KMS-11 (cell line): ENCODE measurements at regions not wholly inside any gene's neighbourhood (a gene's known extent, or its start where the extent isn't known, plus 50 kb on each side); places are given as distances from the start of the nearest gene placed in this dataset.
"Not testable (repeated sequence)": the region's sequence is repeated elsewhere in the genome, so short reads cannot be mapped to it uniquely, and the experiment has no call there.

Experiments
- H2AFZ ChIP-seq: fragments of 200-600 bp; sonication (generic); 2 replicates; pipeline ENCODE4 v1.6.1; 2016; ENCODE audit warnings: antibody characterized with exemption, mixed run types, low read depth
- H3K27ac ChIP-seq: fragments of 200-600 bp; sonication (generic); 2 replicates; pipeline ENCODE4 v1.6.1; 2016; ENCODE audit warnings: mild to moderate bottlenecking, mixed run types
- H3K27me3 ChIP-seq: fragments of 200-600 bp; sonication (generic); 2 replicates; pipeline ENCODE4 v1.6.1; 2017; ENCODE audit warnings: mild to moderate bottlenecking, low read depth, mixed run types, moderate library complexity; ENCODE audit not compliant: insufficient read depth
- H3K36me3 ChIP-seq: fragments of 200-600 bp; sonication (generic); 2 replicates; pipeline ENCODE4 v1.6.1; 2017; ENCODE audit warnings: mild to moderate bottlenecking, mixed run types; ENCODE audit not compliant: insufficient read depth
- H3K4me1 ChIP-seq: fragments of 200-600 bp; sonication (generic); 2 replicates; pipeline ENCODE4 v1.6.1; 2016; ENCODE audit warnings: mild to moderate bottlenecking, low read depth, mixed run types; ENCODE audit not compliant: poor library complexity, severe bottlenecking
- H3K4me2 ChIP-seq: fragments of 200-600 bp; sonication (generic); 2 replicates; pipeline ENCODE4 v1.7.0; 2016; ENCODE audit warnings: mild to moderate bottlenecking, mixed run types
- H3K4me3 ChIP-seq: fragments of 200-600 bp; sonication (generic); IDR thresholded peaks from 2 replicates; pipeline ENCODE4 v1.6.1; 2017; ENCODE audit warnings: low read depth, low read length, mixed read lengths; ENCODE audit not compliant: insufficient read depth
- H3K79me2 ChIP-seq: fragments of 200-600 bp; sonication (generic); 2 replicates; pipeline ENCODE4 v1.6.1; 2016; ENCODE audit warnings: low read depth, mixed run types; ENCODE audit not compliant: insufficient read depth
- H3K9ac ChIP-seq: fragments of 200-600 bp; sonication (generic); 2 replicates; pipeline ENCODE4 v1.6.1; 2016; ENCODE audit warnings: mild to moderate bottlenecking, mixed run types
- H4K20me1 ChIP-seq: fragments of 200-600 bp; sonication (generic); 2 replicates; pipeline ENCODE4 v1.6.1; 2016; ENCODE audit warnings: mild to moderate bottlenecking, mixed run types; ENCODE audit not compliant: insufficient read depth
- TF ChIP-seq, protein P1 (sequence below): fragments of 200-600 bp; sonication (generic); conservative IDR thresholded peaks from 2 replicates; pipeline ENCODE4 v1.6.1; 2017; ENCODE audit warnings: low read depth, mild to moderate bottlenecking, antibody characterized with exemption, low read length, moderate library complexity, mixed read lengths

DNA sequence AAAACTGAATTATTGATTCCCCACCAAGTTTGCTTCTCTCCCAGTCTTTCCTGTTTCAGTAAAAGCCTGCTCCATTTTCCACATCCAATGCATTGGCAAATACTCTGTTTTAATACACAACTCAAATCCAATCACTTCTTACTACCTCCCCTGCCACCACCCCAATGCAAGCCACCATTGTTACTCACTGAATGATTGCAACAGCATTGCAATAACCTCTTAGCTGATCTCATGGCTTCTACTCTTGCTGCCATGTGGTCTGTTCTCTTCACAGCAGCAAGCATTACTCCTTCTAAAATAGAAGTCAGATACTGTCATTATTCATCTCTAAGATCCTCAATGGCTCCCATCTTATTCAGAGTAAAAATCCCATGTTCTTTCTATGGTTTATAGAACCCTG, 123.4 kb downstream of the ATP6V1G3 start:
- TF ChIP-seq, protein P1, sequence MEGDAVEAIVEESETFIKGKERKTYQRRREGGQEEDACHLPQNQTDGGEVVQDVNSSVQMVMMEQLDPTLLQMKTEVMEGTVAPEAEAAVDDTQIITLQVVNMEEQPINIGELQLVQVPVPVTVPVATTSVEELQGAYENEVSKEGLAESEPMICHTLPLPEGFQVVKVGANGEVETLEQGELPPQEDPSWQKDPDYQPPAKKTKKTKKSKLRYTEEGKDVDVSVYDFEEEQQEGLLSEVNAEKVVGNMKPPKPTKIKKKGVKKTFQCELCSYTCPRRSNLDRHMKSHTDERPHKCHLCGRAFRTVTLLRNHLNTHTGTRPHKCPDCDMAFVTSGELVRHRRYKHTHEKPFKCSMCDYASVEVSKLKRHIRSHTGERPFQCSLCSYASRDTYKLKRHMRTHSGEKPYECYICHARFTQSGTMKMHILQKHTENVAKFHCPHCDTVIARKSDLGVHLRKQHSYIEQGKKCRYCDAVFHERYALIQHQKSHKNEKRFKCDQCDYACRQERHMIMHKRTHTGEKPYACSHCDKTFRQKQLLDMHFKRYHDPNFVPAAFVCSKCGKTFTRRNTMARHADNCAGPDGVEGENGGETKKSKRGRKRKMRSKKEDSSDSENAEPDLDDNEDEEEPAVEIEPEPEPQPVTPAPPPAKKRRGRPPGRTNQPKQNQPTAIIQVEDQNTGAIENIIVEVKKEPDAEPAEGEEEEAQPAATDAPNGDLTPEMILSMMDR = no peak
- Histone ChIP-seq H3K4me3 (no peak overlapping the region), H3K4me1 (no peaks in the 10 kb centered on the region), H2AFZ (no peak overlapping the region), H4K20me1 (no peaks in the 10 kb centered on the region), H3K27ac (no peak overlapping the region), H3K27me3 (no peaks in the 10 kb centered on the region), H3K4me2 (no peak overlapping the region), H3K36me3 (no peaks in the 10 kb centered on the region), H3K9ac (no peak overlapping the region), H3K79me2 (no peaks in the 10 kb centered on the region)

DNA sequence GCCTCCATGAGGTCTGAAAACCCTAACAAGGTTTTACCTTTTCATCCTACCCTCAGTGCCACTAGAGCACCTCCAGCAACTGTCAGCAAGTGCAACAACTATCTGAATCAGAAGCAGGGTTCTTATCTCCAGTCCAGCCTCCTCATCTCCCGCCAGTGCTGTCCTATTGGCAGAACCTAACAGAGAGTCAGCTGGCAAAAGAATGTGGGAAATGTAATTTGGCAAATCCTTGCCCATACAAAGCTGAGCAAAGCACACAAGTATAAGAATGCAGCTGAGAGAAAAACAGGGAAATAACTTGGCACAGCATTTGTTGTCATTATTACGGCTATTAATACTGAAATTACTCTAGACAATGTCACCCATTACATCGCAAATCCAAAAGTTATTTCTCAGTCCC, 124.2 kb downstream of the ATP6V1G3 start:
- H3K4me3 ChIP-seq = no peak overlapping the region
- no peaks in the 10 kb centered on the region for H4K20me1 ChIP-seq
- H3K36me3 ChIP-seq = no peaks in the 10 kb centered on the region
- H3K27ac ChIP-seq = no peak overlapping the region
- no peaks in the 10 kb centered on the region for H3K4me1 ChIP-seq
- no peak overlapping the region for H3K4me2 ChIP-seq
- no peak overlapping the region for H3K9ac ChIP-seq
- H3K79me2 ChIP-seq = no peaks in the 10 kb centered on the region
- no peaks in the 10 kb centered on the region for H3K27me3 ChIP-seq
- H2AFZ ChIP-seq = no peak overlapping the region
- TF ChIP-seq, protein P1 = no peak

DNA sequence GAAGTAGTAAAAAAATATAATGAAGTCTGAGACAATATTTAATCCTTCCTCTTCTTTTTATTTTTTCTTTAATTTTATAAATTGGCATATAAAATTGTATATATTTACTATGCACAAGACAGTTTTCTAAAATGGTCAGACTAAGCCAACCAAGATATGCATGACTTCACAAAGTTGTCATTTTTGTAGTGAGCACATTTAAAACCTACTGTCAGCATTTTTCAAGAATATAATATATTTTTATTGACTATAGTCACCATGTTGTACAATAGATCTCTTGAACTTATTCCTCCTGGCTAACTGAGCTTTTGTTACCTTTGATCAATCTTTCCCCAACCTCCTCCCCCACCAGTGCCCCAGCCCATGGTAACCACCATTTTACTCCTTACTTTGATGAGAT, 129.2 kb downstream of the ATP6V1G3 start:
- Histone ChIP-seq H3K4me1 (no peaks in the 10 kb centered on the region), H3K36me3 (no peaks in the 10 kb centered on the region), H3K4me2 (no peak overlapping the region), H3K27me3 (no peaks in the 10 kb centered on the region), H2AFZ (no peak overlapping the region), H3K79me2 (no peaks in the 10 kb centered on the region), H3K9ac (no peak overlapping the region), H3K4me3 (no peak overlapping the region), H4K20me1 (no peaks in the 10 kb centered on the region), H3K27ac (no peak overlapping the region)
- TF ChIP-seq, protein P1 = no peak

- Histone ChIP-seq H3K9ac (no peak overlapping the region), H3K27ac (no peak overlapping the region), H2AFZ (no peak overlapping the region), H3K4me2 (no peak overlapping the region), H4K20me1 (no peaks in the 10 kb centered on the region), H3K27me3 (no peaks in the 10 kb centered on the region), H3K36me3 (no peaks in the 10 kb centered on the region), H3K79me2 (no peaks in the 10 kb centered on the region), H3K4me1 (no peaks in the 10 kb centered on the region), H3K4me3 (no peak overlapping the region)
- TF ChIP-seq, protein P1 = no peak
Measured at GRCh38 chr1:198408716-198409115, 131.8 kb downstream of the ATP6V1G3 start.

DNA sequence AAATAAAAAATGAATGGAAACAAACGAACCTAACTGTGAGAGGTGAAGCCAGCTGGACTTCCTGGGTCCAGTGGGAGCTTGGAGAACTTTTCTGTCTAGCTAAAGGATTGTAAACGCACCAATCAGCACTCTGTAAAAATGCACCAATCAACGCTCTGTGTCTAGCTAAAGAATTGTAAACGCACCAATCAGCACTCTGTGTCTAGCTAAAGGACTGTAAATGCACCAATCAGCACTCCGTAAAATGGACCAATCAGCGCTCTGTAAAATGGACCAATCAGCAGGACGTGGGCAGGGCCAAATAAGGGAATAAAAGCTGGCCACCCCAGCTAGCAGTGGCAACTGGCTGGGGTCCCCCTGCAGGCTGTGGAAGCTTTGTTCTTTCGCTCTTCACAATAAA, 135.8 kb downstream of the ATP6V1G3 start:
- not testable (repeated sequence) for H3K4me1 ChIP-seq, H3K4me2 ChIP-seq, H3K79me2 ChIP-seq, H3K36me3 ChIP-seq, H2AFZ ChIP-seq, H3K9ac ChIP-seq, H3K4me3 ChIP-seq, H3K27me3 ChIP-seq, H4K20me1 ChIP-seq, H3K27ac ChIP-seq
